Activated CD4-positive, alpha-beta T cell treated with anti-CD3 and anti-CD28 coated beads, Interleukin-2, amount 50 U/mL, for 16 hours (primary cell): ENCODE measurements at regions not wholly inside any gene's neighbourhood (a gene's known extent, or its start where the extent isn't known, plus 50 kb on each side); places are given as distances from the start of the nearest gene placed in this dataset.
"Not testable (repeated sequence)": the region's sequence is repeated elsewhere in the genome, so short reads cannot be mapped to it uniquely, and the experiment has no call there.

Experiments
- DNase-seq: peaks from one replicate; pipeline ENCODE4 v3.0.0-alpha.2; 2020

- DNase-seq, result no peak
Observed at GRCh38 chr14:53735916-53736315, 220.7 kb downstream of the BMP4 start.

DNA sequence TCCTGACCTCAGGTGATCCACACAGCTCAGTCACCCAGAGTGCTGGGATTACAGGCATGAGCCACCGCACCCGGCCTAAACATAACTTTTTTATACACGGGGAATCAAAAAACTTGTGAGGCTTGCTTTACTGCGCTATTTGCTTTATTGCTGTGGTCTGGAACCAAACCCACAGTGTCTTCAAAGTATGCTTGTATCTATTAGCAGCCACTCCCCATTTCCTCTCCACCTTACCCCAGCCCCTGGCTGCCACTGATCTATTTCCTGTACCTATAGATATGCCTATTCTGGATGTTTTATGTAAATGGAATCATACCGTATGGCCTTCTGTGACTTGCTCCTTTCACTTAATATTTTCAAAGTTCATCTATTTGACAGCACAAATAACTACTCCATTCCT is 233.4 kb downstream of the BMP4 start:
- DNase-seq, result no peak

DNA sequence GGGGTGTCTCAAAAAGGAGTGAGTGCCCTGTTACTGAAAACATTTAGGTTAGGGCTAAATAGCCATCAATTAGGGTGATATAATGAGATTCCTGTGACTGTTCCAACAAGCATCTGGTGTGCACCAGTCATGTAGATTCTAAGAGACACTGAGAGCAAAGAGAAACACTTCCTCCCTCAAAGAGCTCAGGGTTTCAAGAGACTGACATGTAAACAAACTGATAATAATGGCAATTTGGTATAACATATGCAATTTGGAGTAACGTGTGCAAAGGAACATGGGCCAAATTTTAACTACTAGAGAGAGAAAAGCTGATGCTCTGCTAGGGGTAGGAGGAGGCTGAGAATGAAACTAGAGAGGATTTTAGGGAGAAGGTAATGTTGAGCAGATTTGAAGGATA is 237.1 kb downstream of the BMP4 start:
- DNase-seq, result no peak

DNA sequence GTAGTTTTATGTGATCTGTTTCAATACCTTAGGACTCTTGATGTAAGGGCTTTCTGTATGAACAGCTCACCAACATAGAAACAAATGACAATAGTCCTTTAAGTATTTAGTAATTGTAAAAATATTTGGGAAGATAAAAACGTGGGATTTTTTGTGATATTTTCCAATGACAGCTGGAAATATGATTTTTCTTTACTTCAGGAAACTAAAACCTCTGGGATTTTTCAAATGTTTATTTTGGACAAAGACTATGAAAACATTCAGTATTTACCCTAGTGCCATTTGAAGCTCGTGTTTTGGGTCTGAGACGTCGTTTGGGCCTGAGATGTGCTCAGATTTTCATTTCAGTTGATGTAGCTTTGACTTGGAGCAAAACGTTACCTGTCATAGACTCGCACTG is 240.0 kb downstream of the BMP4 start:
- no peak for DNase-seq

- DNase-seq, result no peak
Observed at GRCh38 chr14:53715193-53715721, 241.4 kb downstream of the BMP4 start.

GRCh38 chr14:53714495-53715192 is 242.0 kb downstream of the BMP4 start:
- DNase-seq, result no peak

- not testable (repeated sequence) for DNase-seq
Observed at GRCh38 chr14:53712901-53713300, 243.7 kb downstream of the BMP4 start.

DNA sequence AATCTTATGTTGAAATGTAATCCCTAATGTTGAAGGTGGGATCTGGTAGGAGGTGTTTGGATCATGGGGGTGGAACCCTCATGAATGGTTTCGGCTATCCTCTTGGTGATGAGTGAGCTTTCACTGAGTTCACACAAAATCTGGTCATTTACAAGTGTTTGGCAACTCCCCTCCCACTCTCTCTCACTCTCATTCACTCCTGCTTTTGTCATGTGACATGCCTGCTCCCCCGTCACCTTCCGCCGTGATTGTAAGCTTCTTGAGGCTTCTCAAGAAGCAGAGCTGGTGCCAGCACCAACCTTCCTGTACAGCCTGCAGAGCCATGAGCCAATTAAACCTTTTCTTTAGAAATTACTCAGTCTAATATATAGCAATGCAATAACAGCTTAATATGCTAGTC is 245.4 kb downstream of the BMP4 start:
- no peak for DNase-seq

GRCh38 chr14:53710615-53711014 is 246.0 kb downstream of the BMP4 start:
- DNase-seq, result no peak

DNA sequence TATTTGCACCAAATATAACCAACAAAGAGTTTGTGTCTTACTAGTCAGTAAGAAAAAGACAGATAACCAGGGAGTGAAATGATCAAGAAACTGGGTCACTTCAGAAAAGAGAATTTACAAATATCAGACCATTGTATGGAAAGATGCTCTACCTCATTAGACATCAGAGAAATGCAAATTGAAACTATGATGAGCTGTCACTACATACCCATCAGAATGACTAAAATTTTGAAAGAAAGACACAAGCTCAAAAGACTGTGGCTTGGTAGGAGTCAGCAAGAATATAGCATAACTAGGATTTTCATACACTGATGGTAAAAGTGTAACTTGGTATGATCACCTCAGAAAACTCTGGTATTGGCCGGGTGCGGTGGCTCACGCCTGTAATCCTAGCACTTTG is 247.2 kb downstream of the BMP4 start:
- DNase-seq, result no peak

GRCh38 chr14:53703457-53703856 is 253.2 kb downstream of the BMP4 start:
- DNase-seq, result no peak

GRCh38 chr14:53701108-53701875 is 255.3 kb downstream of the BMP4 start:
- DNase-seq, result no peak

DNA sequence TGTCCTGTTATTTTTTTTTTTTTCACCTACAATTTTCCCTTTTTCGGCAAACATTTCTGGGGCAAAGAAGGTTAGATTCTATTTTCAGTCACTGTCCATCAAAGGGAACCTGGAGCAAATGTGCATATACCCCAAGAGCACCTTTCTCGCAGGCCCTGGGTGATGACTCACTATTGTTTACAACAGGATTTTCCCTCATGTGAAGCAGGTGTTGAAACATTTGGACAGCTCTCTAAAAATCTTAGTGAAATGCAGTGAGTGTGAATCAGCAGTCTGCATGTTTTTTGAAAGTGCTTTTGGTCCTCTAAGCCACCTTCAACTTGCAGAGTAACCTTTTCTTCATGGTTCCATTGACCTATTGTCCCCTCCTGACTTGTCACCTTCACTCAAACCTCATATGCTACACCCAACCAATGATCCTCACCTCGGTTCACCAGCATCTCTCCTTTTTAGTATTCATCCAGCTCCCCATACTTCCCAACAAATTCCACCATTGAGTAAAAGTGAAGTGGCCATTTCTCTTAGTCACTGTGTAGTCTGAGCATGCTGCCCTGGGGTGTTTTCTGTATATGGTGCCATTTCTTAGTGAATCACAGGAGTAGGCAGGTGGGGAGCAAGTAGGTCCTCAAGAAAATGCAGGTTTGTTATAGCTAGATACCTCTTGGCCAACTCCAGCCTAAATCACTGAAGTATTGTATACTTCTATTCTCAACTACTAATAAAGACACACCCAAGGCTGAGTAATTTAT is 260.2 kb downstream of the BMP4 start:
- no peak for DNase-seq

DNA sequence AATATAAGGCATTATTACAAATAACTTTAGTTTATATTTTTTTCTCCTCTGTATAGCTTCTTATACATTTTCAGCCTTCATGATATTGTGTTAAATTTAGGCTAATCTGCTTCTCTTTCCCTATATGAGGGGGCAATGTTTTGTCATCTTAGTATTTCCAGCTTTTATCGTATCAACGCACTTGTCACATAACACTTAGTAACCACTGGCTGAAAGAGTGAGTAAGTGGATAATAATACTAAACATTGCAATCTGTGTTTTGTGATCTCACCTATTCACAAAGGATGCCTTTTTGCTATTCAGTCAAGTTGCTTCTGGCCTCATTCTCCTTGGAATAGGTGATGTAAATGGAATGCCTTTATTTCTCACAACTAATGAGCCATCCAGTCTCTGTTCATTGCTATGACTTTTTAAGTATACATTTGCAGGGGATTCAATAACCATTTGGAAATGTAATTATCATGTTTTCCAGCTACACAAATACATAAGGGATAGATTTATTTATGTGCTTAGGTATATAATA is 260.9 kb downstream of the BMP4 start:
- DNase-seq, result no peak

- no peak for DNase-seq
Observed at GRCh38 chr14:53692885-53693284, 263.7 kb downstream of the BMP4 start.

DNA sequence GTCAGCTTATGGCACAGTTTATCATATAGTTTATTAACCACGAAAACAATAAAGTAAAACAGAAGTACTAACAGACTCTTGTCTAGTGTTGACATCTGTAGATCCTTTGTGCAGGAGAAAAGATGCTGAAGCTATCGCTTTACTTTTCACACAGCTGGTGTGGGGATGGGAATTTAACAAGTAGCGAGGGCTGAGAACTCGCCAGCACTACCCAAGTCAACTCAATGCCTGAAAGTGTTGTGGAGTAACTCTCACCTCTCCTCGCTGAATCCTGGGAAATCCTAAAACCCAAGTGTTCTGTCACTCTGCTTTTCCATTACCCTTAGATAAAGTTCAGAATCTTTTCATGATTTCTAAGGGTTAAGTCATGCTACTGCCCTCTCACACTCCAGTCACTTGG is 264.2 kb downstream of the BMP4 start:
- no peak for DNase-seq

- DNase-seq, result no peak
Observed at GRCh38 chr14:53683229-53683628, 273.4 kb downstream of the BMP4 start.

- DNase-seq, result no peak
Observed at GRCh38 chr14:53672526-53672925, 284.1 kb downstream of the BMP4 start.

- DNase-seq, result no peak
Observed at GRCh38 chr14:53670701-53671100, 285.9 kb downstream of the BMP4 start.

DNA sequence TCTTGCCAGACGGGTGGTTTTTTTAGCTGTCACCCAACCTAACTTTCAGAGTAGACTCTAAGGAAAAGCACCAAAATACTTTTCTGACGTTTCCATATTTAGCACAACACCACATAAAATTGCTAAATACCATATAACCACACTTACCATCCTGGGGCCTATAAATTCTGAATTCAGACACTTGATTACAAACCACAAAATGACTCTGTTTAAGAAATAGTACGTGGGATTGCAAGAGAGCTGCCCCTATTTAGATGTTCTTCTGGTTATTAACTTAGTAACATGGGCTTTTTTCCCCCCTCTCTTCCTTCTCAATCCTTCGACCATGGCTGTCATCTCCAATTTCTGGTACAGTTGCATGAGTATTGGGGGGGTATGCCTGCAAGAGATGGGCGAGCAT is 287.7 kb downstream of the BMP4 start:
- no peak for DNase-seq

DNA sequence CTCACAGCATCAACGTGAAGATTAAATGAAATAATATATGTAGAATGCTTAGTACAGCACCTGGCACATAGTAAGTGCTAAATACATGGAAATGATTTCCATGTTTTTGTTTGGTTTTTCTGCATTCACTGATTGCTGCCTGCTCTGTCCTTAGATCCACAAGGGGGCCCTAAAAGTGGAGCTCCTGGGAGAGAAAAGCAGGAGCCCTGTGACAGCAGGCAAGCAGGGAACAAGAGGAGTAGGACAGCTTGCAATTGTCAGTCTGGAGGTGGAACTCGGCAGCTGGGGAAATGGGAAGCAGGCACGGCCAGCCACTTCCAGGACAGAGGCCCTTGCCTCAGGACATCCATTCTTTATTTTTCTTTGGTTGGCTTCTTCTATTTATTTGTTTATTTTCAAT is 292.9 kb downstream of the BMP4 start:
- no peak for DNase-seq

- peak; percentile 2 for DNase-seq
Observed at GRCh38 chr14:53655080-53655785, 301.4 kb downstream of the BMP4 start.

DNA sequence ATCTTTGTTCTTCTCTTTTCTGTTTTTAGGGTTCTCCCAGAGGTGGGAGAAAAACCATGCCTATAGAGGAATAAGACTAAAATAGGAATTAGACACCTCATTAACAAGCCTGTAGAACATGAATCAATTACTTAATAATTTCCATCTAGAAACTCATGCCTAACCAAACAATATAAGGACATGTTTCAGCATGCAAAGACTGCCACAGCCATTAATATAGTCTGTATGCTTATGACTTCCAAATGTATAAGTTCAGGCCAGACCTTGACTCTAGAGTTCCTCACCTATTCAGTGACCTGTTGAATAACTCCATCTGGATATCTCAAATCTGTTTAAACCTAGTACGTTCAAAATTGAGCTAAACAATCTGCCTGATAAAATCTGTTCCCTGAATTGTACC is 304.6 kb downstream of the BMP4 start:
- no peak for DNase-seq
